GM12865 (cell line): ENCODE measurements at regions not wholly inside any gene's neighbourhood (a gene's known extent, or its start where the extent isn't known, plus 50 kb on each side); places are given as distances from the start of the nearest gene placed in this dataset.

Experiments used
- DNase-seq: peaks from one replicate; pipeline ENCODE4 v3.0.0; 2010; ENCODE audit warnings: low read depth
- H3K4me3 ChIP-seq: 2 replicates; pipeline ENCODE4 v1.5.1; 2011; ENCODE audit warnings: mild to moderate bottlenecking, low read depth, low read length, control low read depth
- CTCF ChIP-seq: IDR thresholded peaks from 2 replicates; pipeline ENCODE4 v1.5.1; 2011; ENCODE audit warnings: low read length, control low read depth, low read depth, inconsistent platforms; ENCODE audit not compliant: insufficient read depth; ENCODE audit errors: missing control alignments

GRCh38 chr6:100269189-100269588 lies 195.5 kb downstream of the SIM1 start:
- no peak for TF ChIP-seq CTCF
- no peak for DNase-seq
- H3K4me3 ChIP-seq, result no peak overlapping the region

- H3K4me3 ChIP-seq, result no peak overlapping the region
- TF ChIP-seq CTCF, result no peak
- DNase-seq, result no peak
Measured at GRCh38 chr6:100268326-100268725, 196.4 kb downstream of the SIM1 start.

GRCh38 chr6:100267721-100268123 lies 197.0 kb downstream of the SIM1 start:
- no peak overlapping the region for H3K4me3 ChIP-seq
- no peak for TF ChIP-seq CTCF
- DNase-seq, result no peak

- DNase-seq, result no peak
- no peak overlapping the region for H3K4me3 ChIP-seq
Measured at GRCh38 chr6:100266494-100267401, 198.0 kb downstream of the SIM1 start.

GRCh38 chr6:100262086-100262485 lies 202.6 kb downstream of the SIM1 start:
- no peak overlapping the region for H3K4me3 ChIP-seq
- no peak for TF ChIP-seq CTCF
- no peak for DNase-seq

More at GRCh38 chr6:100266494-100267401, 198.0 kb downstream of the SIM1 start:
- no peak for TF ChIP-seq CTCF

- no peak overlapping the region for H3K4me3 ChIP-seq
- no peak for TF ChIP-seq CTCF
- DNase-seq, result peak; percentile 12
Measured at GRCh38 chr6:100261486-100261885, 203.2 kb downstream of the SIM1 start.
